NCI-H1092 treated with DMSO at 0.1 percent for 48 hours (cell line): ENCODE measurements at regions not wholly inside any gene's neighbourhood (a gene's known extent, or its start where the extent isn't known, plus 50 kb on each side); places are given as distances from the start of the nearest gene placed in this dataset.
"Not testable (repeated sequence)": the region's sequence is repeated elsewhere in the genome, so short reads cannot be mapped to it uniquely, and the experiment has no call there.

Experiments
- DNase-seq: peaks from one replicate; lab custom pipeline; 2025; lab: John Stamatoyannopoulos, UW

GRCh38 chr5:100379254-100379858 is 155.8 kb upstream of the FAM174A start:
- DNase-seq: not testable (repeated sequence)

- not testable (repeated sequence) for DNase-seq
Measured at GRCh38 chr5:100364757-100365478, 170.3 kb upstream of the FAM174A start.

- DNase-seq: not testable (repeated sequence)
Measured at GRCh38 chr5:100364343-100364742, 170.8 kb upstream of the FAM174A start.

GRCh38 chr5:100359998-100360397 is 175.2 kb upstream of the FAM174A start:
- not testable (repeated sequence) for DNase-seq

GRCh38 chr5:100346269-100346668 is 188.9 kb upstream of the FAM174A start:
- DNase-seq: not testable (repeated sequence)

GRCh38 chr5:100341485-100341884 is 193.7 kb upstream of the FAM174A start:
- DNase-seq: not testable (repeated sequence)

- no peak for DNase-seq
Measured at GRCh38 chr5:100322483-100322882, 212.7 kb upstream of the FAM174A start.

- no peak for DNase-seq
Measured at GRCh38 chr5:100319885-100320284, 215.3 kb upstream of the FAM174A start.

GRCh38 chr5:100313657-100314056 is 221.5 kb upstream of the FAM174A start:
- no peak for DNase-seq

GRCh38 chr5:100311806-100312205 is 223.4 kb upstream of the FAM174A start:
- no peak for DNase-seq

GRCh38 chr5:100306000-100306399 is 229.2 kb upstream of the FAM174A start:
- DNase-seq: no peak

GRCh38 chr5:100303216-100303615 is 232.0 kb upstream of the FAM174A start:
- DNase-seq: no peak

GRCh38 chr5:100299261-100299660 is 235.9 kb upstream of the FAM174A start:
- no peak for DNase-seq

GRCh38 chr5:100276071-100276470 is 259.1 kb upstream of the FAM174A start:
- DNase-seq: no peak

GRCh38 chr5:100275631-100276030 is 259.5 kb upstream of the FAM174A start:
- DNase-seq: no peak

GRCh38 chr5:100273846-100274580 is 261.2 kb upstream of the FAM174A start:
- no peak for DNase-seq

GRCh38 chr5:100270023-100270771 is 265.0 kb upstream of the FAM174A start:
- DNase-seq: no peak

- no peak for DNase-seq
Measured at GRCh38 chr5:100260968-100261367, 274.2 kb upstream of the FAM174A start.

GRCh38 chr5:100252944-100253343 is 282.2 kb upstream of the FAM174A start:
- DNase-seq: no peak

GRCh38 chr5:100252037-100252436 is 283.1 kb upstream of the FAM174A start:
- DNase-seq: no peak

GRCh38 chr5:100249884-100250269 is 285.3 kb upstream of the FAM174A start:
- no peak for DNase-seq

GRCh38 chr5:100249211-100249883 is 285.8 kb upstream of the FAM174A start:
- DNase-seq: no peak
